NCI-H1417 treated with DMSO at 0.1 percent for 48 hours (cell line): ENCODE measurements at regions not wholly inside any gene's neighbourhood (a gene's known extent, or its start where the extent isn't known, plus 50 kb on each side); places are given as distances from the start of the nearest gene placed in this dataset.
"Not testable (repeated sequence)": the region's sequence is repeated elsewhere in the genome, so short reads cannot be mapped to it uniquely, and the experiment has no call there.

ENCODE experiments used
- DNase-seq: peaks from one replicate; lab custom pipeline; 2025; lab: John Stamatoyannopoulos, UW

DNA sequence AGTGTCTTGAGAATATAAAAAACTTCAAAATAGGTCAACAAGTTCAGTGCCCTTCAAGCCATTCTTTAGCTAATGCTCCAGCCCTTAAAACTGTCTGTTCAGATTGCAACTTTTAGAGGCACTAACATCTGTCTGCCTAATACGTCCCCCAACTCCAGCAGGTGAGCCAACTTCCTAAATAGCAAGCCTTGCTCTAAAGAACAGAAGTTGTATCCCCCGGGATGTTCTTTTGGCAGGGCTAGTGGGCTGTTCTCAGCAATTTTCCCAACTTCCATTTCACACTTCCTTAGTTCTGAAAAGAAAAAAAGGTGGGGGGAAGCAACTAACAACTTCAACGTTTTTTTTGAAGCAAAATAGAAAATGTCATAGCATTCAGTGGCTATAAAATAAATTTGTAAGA lies 290.0 kb upstream of the PTCHD4 start:
- no peak for DNase-seq

DNA sequence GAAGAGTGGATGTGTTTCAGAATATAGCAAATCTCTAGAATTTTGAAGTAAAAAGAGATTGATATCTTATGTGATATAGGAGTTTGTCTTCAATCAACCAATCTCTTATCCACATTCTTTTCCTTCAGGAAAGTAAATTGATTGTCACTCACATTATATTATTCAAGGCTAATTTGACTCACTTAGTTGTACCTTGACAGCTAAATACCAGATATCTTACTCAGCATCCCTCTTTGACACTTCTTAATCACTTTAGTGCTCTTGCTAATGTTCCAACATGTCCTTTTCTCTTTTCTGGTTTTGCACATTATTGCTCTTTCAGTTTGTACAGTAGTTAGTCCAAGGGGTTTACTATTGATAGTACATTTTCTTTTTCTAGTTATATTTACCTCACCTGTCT lies 286.9 kb upstream of the PTCHD4 start:
- DNase-seq: no peak

GRCh38 chr6:48389146-48390043 lies 278.4 kb upstream of the PTCHD4 start:
- DNase-seq: no peak

DNA sequence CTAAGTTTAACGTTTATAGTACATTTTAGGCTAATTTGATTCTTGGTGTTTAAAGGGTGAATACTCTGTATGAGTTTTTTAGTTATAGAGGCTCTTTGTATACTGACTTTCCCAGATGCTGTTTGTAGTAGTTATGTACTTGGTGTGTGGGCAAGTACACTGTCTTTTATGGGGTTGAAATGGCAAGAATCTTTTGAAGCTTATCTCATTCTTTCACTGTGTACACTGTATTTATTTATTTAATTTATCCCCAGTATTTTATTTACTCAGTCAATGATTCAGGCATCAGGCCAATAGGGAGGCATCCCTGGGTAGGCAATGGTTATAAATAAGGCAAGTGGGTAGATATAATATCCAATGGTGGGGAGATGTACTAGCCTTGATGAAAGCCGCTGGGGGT lies 277.0 kb upstream of the PTCHD4 start:
- DNase-seq: no peak

DNA sequence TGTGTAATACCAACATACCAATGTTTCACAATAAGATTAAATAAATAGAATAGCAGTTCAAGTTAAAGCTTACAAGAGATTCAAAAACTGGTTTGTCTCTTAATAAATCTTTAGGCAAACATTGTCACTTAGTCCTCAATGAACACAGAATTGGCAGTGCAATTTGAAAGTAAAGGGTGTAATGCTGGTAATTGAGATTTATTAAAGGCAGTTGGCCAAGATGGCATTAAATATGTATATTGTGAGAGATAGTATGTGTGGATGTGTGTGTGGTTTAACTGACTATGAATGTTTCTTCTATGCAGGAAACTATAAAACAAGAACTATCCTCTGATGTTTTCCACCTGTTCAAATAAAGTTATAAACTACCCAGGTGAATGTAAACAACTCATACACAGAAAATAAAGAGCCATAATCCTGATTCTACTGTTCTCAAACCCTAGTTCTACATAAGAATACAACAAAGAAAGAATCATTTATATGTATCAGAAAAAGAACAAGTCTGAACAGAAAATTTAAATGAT lies 267.9 kb upstream of the PTCHD4 start:
- peak; percentile 17 for DNase-seq

DNA sequence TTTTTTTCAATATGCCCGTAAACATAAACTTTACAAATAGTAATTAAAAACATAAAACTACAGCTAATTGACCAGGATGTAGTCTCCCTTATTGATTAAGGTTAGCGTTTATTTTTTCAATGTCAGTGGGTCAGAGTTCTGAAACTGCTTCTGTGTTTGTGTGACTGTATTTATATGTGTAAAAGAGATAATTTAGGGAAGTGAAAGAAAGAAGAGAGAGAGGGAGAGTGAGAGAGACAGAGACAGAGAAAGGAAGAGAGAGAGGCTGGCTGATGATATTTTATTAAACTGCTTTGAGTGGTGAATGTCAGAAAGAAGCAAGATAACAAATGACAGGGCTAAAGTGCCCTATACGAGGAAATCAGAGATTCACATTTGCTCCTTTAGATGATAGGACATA lies 266.1 kb upstream of the PTCHD4 start:
- DNase-seq: no peak

DNA sequence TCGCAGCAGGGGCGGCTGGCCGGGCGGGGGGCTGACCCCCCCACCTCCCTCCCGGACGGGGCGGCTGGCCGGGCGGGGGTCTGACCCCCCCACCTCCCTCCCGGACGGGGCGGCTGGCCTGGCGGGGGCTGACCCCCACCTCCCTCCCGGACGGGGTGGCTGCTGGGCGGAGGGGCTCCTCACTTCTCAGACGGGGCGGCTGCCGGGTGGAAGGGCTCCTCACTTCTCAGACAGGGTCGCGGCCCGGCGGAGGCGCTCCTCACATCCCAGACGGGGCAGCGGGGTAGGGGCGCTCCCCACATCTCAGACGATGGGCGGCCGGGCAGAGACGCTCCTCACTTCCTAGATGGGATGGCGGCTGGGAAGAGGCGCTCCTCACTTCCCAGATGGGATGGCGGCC lies 260.2 kb upstream of the PTCHD4 start:
- not testable (repeated sequence) for DNase-seq

DNA sequence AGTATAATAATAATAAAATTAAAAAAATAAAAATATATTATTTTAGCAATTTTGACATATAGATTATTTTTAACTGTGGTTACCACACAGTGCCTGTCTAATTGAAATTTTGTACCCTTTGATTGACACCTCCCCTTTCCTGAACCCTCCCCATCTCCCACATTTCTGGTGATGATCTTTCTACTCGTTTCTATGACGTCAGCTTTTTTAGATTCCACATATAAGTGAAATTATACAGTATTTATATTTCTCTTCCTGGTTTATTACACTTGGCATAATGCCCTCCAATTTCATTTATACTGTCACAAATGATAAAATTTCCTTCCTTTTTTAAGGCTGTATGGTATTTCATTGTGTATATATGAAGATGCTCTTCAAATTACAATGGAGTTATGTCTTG lies 258.1 kb upstream of the PTCHD4 start:
- no peak for DNase-seq

GRCh38 chr6:48325701-48326100 lies 214.7 kb upstream of the PTCHD4 start:
- DNase-seq: no peak

- DNase-seq: no peak
Observed at GRCh38 chr6:48318670-48319069, 207.7 kb upstream of the PTCHD4 start.

GRCh38 chr6:48315915-48316314 lies 204.9 kb upstream of the PTCHD4 start:
- no peak for DNase-seq

DNA sequence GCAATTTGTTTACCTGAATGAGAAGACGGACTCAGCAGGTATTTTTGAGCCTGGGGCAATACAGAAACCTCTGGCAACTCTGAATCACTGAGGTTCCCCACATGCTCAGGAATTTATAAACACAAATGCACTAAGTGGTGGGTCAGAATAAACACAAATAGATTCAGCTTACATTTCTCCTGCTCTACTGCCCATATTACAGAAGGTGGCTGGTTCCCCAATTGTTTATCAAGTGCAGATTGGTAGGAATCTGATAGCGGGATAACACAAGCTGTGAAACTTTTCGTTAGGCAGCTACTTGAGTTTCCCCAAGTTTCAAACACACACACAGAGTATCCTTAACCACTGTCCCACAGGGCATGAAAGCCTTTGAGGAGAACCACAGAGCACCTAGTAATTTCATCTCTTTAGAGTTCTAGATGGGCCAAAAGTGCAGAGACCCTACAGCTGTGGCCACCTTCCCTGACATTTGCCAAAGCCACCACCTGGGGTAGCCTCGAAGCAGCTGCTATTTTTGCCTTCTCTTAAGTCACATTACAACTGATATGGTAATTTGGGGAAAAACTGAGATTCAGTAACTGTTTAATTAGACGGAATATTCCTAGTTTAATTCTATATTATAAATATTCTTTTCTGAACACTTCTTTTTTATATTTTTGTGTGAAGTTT lies 204.2 kb upstream of the PTCHD4 start:
- no peak for DNase-seq

DNA sequence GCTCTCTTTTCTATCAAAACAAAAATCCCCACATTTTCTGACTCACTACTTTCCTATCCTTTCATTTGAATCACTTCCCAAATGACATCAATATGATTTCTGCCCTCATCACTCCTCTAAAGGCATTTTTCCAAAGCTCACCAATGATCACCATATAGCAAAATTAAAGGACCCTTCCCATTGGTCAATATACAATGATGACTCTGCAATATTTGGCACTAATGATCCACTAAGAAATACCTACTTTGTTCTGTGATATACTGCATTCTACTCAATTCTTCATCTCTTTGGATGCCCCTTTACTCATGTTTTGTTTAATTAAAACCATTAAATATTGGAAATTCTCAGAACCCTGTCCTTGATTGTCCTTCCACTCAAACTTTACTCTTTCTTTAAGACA lies 200.3 kb upstream of the PTCHD4 start:
- no peak for DNase-seq

DNA sequence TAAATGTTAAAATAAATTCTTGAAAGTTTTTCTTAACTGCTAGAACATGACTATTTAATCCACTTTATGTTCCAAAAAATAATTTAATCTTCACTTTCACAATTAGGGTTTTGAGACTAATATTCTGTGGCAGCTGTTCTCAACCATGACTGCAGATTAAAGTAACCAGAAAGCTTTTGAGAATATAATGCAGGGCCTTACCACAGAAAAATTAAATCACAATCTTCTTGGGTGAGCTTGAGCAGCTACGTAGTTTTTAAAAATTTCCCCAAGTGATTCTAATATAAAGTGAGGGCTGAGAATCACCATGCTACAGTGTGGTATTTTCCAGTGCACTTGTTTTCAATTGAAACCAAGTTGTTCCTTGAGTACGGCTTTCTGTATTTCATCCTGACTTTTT lies 196.6 kb upstream of the PTCHD4 start:
- DNase-seq: no peak

DNA sequence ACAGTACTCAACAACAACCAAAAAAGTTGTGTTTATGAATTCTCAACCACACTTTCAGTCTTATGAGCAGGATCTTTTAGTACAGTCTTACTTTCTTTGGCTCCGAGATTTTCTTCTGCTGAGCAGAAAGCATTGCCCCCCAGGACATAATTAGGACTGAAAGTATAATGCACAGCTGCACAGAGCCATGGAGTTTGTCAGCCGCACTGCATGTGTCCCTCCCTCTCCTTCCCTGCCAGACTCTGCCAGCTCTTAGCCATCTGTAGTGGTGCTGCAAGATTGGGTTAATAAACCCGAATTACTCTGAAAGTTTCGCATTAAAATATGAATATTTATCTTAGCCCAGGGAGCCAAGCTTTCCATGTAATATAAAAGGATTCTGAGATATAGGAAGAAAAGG lies 179.6 kb upstream of the PTCHD4 start:
- no peak for DNase-seq

GRCh38 chr6:48289841-48290240 lies 178.8 kb upstream of the PTCHD4 start:
- DNase-seq: no peak

DNA sequence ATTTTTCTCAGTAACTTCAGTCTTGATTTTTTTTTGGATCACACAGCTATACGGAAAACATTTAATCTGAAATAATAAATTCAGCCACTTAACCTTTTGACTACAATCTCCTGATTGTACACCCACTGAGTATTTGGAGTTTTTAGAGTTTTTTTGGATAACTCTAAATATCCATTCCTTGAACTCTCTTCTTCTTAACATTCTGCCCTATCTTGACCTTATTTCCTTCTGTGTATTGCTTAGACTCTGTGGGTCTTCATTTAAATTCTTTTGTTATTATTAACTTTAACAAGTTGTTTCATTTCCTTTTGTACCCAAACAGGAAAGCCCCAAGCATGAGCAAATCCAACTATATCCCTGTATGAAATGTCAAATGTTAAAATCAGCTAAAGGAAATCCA lies 170.2 kb upstream of the PTCHD4 start:
- DNase-seq: no peak

- DNase-seq: no peak
Observed at GRCh38 chr6:48280035-48280620, 169.1 kb upstream of the PTCHD4 start.

GRCh38 chr6:48278261-48278660 lies 167.3 kb upstream of the PTCHD4 start:
- DNase-seq: no peak

- no peak for DNase-seq
Observed at GRCh38 chr6:48272518-48272917, 161.5 kb upstream of the PTCHD4 start.

DNA sequence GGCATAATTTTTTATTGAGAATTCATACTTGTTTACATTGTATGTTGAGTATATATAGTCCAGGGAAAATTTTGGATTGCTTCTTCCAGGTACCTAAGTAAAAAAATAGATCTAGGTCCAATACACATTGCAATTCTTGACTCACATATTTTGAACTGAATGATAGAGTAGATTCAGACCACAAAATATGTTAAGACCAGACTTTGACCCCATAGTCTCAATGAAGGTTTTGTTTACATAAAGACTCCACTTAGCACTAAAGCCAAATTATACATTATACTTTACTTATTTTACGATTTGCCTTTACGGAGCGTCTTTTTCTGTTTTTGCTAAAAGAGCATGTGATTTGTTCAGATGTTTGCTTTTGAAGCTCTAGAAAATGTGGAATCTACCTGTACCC lies 144.1 kb upstream of the PTCHD4 start:
- no peak for DNase-seq

GRCh38 chr6:48249071-48249470 lies 138.1 kb upstream of the PTCHD4 start:
- DNase-seq: no peak

DNA sequence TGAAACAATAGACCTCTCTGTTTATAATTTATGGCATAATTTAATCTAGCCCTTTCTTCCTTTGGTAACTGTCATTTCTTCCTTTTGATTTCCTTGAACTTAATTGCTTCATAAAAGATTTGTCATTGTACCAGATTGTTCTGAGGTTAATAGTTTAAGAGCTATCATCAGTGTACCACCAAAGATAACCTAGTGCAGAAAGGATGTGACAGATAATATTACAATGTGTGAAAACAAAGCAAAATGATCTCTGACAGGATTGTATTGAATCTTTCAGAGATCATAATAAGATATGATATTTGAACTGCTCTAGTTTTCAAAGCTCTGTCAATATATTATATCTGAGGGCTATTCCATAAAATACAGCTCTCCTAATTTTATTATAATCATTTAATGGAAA lies 132.1 kb upstream of the PTCHD4 start:
- no peak for DNase-seq
